Omental fat pad (tissue), 3 donors: ENCODE measurements at regions not wholly inside any gene's neighbourhood (a gene's known extent, or its start where the extent isn't known, plus 50 kb on each side); places are given as distances from the start of the nearest gene placed in this dataset.

ENCODE experiments used
- ATAC-seq: fragments of 150-250 bp; one replicate; pipeline ENCODE4 v1.9.1; 2016; ENCODE audit warnings: mild to moderate bottlenecking, moderate library complexity; ENCODE audit not compliant: low FRiP score
- DNase-seq: peaks from one replicate; pipeline ENCODE4 v3.0.0-alpha.2; 2019; ENCODE audit warnings: low spot score
- TF ChIP-seq, protein P1 (sequence below), 3 donors: fragments of 450-650 bp; IDR thresholded peaks; one replicate each; pipeline ENCODE4 v1.5.1; 2016 to 2017; ENCODE audit warnings: antibody characterized with exemption in 3 of 3, mild to moderate bottlenecking in 3 of 3, moderate library complexity in 2 of 3

DNA sequence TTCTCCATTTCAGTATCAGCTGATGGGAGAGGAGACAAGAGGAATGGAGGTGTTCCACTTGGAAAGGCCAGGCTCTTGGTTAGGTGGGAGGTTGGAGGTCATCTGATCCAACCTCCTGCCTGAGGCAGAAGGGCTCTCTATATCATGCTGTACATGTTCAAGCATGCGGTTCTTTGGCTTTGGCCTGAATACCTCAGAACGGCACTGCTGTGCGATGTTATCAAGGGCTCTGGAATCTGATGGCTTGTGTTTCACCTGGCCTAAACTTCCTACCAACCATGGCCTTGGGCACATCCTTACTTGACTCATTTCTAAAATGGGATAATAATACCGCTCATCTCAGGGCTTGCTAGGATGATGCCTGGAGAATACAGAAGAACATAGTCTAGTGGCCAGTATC is 90.1 kb upstream of the FAM169A start:
- ATAC-seq (no peak), DNase-seq (no peak)
- TF ChIP-seq, protein P1, sequence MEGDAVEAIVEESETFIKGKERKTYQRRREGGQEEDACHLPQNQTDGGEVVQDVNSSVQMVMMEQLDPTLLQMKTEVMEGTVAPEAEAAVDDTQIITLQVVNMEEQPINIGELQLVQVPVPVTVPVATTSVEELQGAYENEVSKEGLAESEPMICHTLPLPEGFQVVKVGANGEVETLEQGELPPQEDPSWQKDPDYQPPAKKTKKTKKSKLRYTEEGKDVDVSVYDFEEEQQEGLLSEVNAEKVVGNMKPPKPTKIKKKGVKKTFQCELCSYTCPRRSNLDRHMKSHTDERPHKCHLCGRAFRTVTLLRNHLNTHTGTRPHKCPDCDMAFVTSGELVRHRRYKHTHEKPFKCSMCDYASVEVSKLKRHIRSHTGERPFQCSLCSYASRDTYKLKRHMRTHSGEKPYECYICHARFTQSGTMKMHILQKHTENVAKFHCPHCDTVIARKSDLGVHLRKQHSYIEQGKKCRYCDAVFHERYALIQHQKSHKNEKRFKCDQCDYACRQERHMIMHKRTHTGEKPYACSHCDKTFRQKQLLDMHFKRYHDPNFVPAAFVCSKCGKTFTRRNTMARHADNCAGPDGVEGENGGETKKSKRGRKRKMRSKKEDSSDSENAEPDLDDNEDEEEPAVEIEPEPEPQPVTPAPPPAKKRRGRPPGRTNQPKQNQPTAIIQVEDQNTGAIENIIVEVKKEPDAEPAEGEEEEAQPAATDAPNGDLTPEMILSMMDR (IDR thresholded peaks at IDR 0.05), result no peak

- TF ChIP-seq, protein P1 (IDR thresholded peaks at IDR 0.05), result no peak
- ATAC-seq (no peak), DNase-seq (no peak)
Measured at GRCh38 chr5:74954919-74955318, 88.7 kb upstream of the FAM169A start.

DNA sequence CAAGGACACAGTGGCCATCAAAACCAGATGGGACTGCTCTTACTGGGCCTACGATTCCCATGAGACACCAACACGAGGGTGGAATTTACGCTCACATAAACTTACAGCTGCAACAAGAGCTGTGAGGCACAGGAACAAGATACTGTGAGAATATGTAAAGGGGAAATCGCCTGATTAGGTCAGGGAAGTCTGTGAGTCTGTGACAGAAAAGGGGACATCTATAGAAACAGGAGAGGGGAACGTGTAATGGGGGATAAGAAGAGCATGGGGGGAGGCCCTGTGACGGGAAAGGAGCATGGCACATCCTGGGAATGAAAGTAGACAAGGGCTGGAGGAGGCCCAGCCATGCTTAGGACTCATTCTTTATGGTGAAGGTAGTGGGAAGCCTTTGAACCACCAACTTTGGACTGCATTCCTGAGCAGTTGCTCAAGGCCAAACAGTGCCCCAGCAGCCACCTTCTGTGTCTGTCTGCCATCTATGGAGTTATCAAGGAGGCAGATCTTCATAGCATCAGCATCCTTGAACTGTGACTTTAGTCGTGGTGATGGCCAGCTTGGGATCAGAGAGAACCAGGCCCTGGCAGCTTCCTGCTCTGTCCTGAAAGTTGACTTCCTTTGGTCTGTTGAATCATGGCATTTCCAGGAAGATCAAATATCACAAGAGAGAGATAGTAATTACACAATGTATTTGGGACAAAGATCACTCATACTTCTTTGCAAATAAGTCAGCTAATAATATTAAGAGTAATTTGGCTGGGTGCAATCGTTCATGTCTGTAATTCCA is 87.9 kb upstream of the FAM169A start:
- no peak for DNase-seq
- TF ChIP-seq, protein P1 (IDR thresholded peaks at IDR 0.05), result no peak

DNA sequence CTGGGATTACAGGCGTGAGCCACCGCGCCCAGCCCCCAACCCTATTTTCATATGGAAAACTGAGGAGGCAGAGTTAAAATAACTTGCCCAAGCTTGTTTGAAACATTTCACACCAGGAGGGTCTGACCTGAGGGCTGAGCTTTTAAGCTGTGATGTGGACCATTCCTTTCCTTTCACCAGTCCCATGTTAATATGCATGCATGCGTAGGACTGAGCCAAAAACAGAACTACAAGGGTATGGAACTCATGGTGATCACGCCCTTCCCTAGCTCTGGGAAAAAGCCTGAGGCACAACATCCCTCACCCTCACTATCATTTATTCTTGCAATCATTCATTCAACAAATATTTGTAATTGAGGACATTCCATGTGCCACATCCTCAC is 87.4 kb upstream of the FAM169A start:
- DNase-seq, result no peak
- ATAC-seq, result no peak
- TF ChIP-seq, protein P1 (IDR thresholded peaks at IDR 0.05), result no peak

More for the DNA sequence above, 87.9 kb upstream of the FAM169A start:
- no peak for ATAC-seq

- TF ChIP-seq, protein P1 (IDR thresholded peaks at IDR 0.05), result no peak
- DNase-seq (no peak), ATAC-seq (no peak)
Measured at GRCh38 chr5:74952406-74952805, 86.2 kb upstream of the FAM169A start.

DNA sequence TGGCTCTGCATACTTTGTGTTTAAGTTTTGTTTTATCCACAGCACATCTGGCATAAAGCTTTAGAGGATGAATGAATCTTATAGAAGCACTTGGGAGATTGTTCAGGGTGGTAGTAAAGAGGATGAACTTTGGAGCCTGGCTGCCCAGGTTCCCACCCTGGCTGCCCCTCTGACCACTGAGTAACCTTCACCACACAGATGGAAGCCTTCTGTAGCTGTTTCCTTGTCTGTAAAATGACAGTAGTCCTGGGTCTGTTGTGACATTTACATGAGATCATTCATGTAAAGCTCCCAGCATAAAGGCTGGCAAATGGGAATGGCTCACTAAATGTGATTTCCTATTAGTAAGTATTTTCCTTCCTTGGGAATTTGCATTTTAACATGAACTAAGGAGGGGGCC is 85.7 kb upstream of the FAM169A start:
- no peak for ATAC-seq
- TF ChIP-seq, protein P1 (IDR thresholded peaks at IDR 0.05), result no peak

DNA sequence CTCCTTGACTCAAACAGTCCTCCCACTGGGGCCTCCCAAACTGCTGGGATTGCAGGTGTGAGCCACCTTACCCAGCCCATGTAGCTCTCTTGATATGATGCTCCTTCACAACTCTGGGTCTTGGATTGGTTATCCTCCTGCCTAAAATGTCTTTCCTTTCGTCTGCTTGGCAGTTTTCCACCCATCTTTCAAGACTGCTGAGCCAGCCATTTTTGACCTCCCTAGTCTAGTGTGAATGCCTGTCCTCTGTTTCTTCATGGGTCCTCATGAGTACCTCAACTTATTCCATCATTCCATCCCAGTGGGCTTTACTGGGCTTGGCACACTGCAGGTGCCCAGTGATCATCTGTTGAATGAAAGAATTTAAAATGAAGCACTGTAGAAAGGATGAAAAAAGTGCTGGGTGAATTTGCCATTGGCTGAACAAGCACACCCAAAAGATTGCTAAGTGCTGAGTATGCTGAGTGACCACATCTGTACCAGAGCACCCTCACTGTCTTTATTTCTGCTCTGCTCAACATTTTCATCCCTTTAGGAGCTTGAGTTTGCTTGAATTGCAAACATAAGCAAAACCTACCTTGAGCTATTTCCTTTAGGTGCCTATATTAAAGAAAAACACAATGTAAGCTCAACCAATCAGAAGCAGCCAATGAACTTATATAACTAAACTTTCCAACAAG is 84.8 kb upstream of the FAM169A start:
- ATAC-seq (no peak), DNase-seq (no peak)
- TF ChIP-seq, protein P1 (IDR thresholded peaks at IDR 0.05), result no peak

More for the DNA sequence above, 85.7 kb upstream of the FAM169A start:
- DNase-seq, result no peak
